GM18867 (cell line): ENCODE measurements at regions not wholly inside any gene's neighbourhood (a gene's known extent, or its start where the extent isn't known, plus 50 kb on each side); places are given as distances from the start of the nearest gene placed in this dataset.
"Not testable (repeated sequence)": the region's sequence is repeated elsewhere in the genome, so short reads cannot be mapped to it uniquely, and the experiment has no call there.

Experiments
- ATAC-seq: cut with Tn5 transposase; IDR thresholded peaks from one replicate; pipeline ENCODE4 v1.9.1; 2021; ENCODE audit warnings: mild to moderate bottlenecking, moderate library complexity; ENCODE audit not compliant: unreplicated experiment

DNA sequence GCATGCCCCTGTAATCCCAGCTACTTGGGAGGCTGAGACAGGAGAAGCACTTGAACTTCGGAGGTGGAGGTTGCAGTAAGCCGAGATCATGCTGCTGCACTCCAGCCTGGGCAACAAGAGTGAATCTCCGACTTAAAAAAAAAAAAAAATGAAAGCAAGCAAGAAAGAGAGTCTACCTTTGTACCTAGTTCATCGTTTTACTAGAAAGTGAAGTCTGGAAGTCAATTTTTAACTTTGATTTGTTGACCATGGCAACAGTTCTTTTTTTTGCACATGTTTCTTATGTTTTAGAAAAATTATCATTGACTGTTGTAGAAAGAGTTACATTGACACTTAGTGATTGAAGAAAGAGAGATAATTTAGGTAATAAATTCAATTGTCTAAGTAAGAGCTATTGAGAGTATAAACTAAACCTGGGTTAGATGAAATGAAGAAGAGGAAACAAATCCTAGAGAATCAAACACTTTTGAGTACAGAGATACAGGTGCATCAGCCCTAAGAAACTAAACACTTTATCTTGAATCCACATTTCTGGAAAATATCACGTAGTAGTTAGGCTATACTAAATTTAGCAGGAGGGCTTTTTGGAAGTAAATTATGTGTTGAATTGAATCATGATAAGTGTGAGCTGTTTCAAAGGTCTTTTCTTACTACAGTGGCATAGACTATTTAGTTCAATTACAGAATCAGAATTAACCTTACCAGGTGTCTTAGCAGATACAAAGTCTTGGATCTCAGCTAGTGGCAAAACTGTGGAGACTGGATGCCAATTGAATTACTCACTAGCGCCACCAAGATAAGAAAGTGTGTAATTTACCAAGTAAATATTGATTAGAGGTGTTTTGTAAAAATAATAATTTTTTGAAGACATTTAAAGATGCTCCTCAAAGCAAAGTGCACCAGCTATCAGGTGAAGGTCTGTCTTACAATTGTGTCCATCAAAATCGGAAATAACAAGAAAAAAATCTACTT is 303.4 kb upstream of the NRXN1 start:
- ATAC-seq = no peak

DNA sequence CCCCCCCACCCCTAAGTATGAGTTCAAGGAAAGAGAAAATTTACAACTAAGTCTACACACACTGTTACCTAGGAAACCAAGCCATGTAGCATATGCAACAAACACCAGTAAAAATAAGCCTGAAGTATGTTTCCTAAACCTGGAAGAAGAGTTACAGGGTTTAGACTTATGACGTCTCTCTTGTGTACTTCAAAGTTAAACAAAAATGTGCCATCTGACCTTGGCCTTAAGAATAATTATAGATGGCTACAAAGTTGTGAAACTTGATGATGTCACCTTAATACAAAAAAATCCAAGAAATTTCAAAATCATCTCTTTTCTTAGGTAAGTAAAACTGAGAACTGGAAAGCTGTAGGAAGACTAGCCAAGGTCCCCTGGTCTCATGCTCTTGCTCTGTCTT is 297.6 kb upstream of the NRXN1 start:
- no peak for ATAC-seq

GRCh38 chr2:51324051-51324450 is 292.1 kb upstream of the NRXN1 start:
- ATAC-seq = no peak

- ATAC-seq = no peak
Measured at GRCh38 chr2:51322613-51323012, 290.7 kb upstream of the NRXN1 start.

DNA sequence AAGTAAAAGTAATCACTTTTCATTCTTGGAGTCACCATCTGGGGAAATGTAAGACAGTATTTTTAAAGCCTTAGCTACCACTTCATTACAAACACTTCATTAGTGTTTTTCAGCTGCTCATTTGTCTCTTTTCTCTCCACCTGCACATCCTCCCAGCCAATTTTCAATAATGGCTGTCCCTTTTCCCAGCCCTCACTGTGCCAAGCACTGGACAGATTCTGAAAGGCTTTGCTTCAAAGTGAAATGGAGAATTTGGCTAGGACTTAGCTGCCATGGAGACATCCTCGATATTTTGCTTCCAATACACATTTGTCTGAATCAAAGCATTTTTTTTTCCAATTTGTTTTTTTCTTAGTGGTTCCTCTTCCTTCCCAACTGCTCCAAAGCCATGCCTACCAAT is 272.4 kb upstream of the NRXN1 start:
- no peak for ATAC-seq

- no peak for ATAC-seq
Measured at GRCh38 chr2:51301381-51301780, 269.4 kb upstream of the NRXN1 start.

DNA sequence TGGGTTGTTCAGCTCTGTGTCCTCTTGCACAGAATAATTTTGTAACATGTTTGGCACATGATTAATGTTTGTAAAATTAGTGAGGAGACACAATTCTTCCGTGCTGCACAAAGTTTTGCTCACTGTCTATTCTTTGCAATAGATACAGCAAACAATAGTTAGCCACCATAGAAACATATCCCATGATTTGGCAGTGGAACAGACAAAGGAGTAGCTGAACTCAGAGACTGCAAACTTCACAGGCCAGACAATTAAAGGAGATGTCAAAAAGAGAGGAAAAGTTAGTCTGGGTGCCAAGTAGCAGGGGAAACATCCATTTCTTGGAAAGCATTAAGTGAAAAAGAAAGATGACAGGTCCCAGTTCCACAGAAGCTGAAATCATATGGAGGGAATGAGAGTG is 267.4 kb upstream of the NRXN1 start:
- ATAC-seq = no peak

DNA sequence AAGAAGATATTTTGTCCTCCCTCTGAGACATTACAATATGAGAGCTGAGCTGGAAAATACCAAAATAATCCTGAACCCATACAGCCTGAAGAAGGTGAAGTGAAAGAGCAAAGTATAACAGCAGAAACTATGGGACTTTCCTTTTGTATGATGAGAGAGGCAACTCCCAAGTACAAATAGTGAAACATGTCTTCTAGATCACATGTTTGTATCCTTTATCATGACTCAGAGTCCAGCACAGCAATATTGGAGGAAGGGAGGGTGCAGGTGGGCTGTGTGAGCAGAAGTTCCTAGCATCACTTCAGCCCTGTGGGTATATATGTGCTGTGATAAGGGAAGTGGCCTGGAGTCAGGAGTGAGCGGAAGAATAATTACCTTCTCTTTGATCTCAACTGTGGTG is 265.6 kb upstream of the NRXN1 start:
- ATAC-seq = no peak

DNA sequence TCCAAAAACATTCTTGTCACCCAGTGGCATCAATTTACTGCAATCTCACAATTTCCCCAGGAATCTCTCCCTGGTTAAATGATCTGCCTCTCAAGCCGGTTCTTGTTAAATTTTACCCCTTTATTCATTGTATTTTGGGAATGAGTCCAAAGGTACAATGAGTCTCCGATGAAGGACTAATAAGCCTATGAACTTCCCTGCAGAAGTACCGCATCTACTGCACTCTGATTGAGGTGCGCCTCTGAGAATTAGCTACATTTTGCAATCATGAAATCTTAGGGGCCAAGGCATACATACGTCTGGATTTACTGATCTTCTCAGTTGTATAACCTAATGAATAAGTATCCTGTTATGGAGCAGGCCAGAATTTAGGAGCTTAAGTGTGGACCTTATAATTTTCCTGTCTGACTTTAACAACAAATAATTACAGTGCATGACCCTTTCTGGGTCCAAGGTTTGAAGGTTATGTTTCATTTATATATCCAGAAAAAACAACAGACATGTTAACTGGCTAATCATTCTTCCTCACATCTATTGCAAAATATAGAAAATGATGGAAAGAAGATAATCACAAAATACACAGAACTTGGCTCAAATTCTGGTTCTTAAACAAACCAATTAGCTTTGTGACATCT is 261.8 kb upstream of the NRXN1 start:
- ATAC-seq = no peak

- no peak for ATAC-seq
Measured at GRCh38 chr2:51291762-51292551, 260.0 kb upstream of the NRXN1 start.

DNA sequence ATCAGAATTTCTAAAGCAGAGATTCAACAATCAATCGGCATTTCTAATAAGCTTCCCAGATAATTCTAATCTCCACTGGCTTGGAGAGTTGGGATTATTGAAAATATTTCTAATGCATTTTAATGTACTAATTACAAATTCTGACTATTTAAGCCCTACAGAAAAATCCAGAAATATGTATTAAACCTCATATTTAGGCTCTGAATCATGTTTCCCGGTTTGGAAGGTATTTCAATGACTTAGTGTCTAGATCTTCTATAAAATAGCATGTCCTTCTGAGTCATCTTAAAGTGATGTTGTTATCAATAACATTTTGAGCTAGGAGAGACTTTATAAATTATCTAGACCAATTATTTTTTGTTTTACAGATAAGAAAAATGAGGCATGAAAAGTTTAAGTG is 258.8 kb upstream of the NRXN1 start:
- no peak for ATAC-seq

- no peak for ATAC-seq
Measured at GRCh38 chr2:51289045-51289444, 257.1 kb upstream of the NRXN1 start.

GRCh38 chr2:51268191-51268590 is 236.3 kb upstream of the NRXN1 start:
- no peak for ATAC-seq

DNA sequence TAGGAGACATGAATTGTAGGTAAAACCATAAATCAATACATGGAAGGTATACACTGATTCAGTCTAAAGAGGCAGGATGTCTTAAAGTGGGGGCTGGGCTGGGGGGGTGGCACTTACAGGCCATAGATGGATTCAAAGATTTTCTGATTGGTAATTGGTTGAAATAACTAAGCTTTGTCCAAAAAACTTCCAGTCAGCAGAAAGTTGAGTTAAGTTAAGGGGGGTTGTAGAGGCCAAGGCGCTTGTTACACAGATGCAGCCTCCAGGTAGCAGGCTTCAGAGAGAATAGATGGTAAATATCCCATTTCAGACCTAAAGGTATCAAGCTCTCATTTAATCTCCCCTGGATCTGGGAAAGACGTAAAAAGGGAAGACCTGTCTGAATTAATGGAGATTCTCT is 233.6 kb upstream of the NRXN1 start:
- no peak for ATAC-seq

- no peak for ATAC-seq
Measured at GRCh38 chr2:51263951-51264350, 232.0 kb upstream of the NRXN1 start.

- ATAC-seq = not testable (repeated sequence)
Measured at GRCh38 chr2:51263101-51263500, 231.2 kb upstream of the NRXN1 start.

- ATAC-seq = no peak
Measured at GRCh38 chr2:51258301-51258700, 226.4 kb upstream of the NRXN1 start.

DNA sequence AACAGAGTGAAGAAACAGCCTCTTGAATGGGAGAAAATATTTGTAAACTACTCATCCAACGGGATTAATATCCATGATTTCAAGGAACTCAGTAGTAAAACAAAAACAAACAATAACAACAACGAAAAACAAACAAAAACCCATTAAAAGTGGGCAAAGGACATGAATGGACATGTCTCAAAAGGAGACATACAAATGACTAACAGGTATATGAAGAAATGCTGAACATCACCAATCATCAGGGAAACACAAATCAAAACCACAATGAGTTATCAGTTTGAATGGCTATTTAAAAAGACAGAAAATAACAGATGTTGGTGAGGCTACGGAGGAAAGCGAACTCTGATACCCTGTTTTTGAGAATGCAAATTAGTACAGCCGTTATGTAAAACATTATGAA is 224.8 kb upstream of the NRXN1 start:
- no peak for ATAC-seq

GRCh38 chr2:51251356-51251755 is 219.4 kb upstream of the NRXN1 start:
- no peak for ATAC-seq

DNA sequence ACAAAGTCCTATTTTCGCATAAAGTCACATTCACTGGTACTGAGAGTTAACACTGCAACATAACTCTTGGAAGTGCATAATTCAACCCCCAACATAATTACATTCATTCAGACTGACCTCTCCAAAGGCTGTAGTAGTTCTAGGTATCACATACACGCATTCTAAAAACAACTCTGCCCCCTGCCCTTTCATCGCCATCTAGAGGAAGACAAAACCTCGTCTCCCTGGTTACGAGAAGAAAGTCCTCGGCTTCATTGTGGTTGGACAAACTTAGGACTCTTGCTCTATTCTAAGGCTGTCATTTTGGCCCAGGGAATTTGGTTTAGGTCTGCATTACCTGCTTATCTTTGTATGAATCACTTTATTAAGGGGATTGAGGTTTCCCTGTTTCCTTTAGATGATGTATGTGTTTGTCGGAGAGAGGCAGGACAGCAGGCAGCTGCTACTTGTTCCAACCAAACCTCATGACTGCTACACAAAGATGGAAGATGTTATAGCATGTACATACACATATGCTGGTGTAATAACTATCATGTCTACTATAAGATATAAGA is 215.4 kb upstream of the NRXN1 start:
- no peak for ATAC-seq

GRCh38 chr2:51243892-51244535 is 212.1 kb upstream of the NRXN1 start:
- ATAC-seq = no peak
